Trophoblast cell (in vitro differentiated cells and primary cell): ENCODE measurements at regions not wholly inside any gene's neighbourhood (a gene's known extent, or its start where the extent isn't known, plus 50 kb on each side); places are given as distances from the start of the nearest gene placed in this dataset.

Source experiments
- DNase-seq, 2 donors: peaks; one replicate each; pipeline ENCODE4 v3.0.0-alpha.2; 2016
- H2AFZ ChIP-seq: 2 replicates; pipeline ENCODE4 v1.6.1; 2013; ENCODE audit warnings: low read length, moderate library complexity, mild to moderate bottlenecking; ENCODE audit not compliant: insufficient read depth, poor library complexity
- H2AK5ac ChIP-seq: 2 replicates; pipeline ENCODE4 v1.6.1; 2013; ENCODE audit warnings: mild to moderate bottlenecking, low read length
- H2BK120ac ChIP-seq: 2 replicates; pipeline ENCODE4 v1.6.1; 2013; ENCODE audit warnings: low read length, mild to moderate bottlenecking, moderate library complexity; ENCODE audit not compliant: insufficient read depth, poor library complexity
- H2BK12ac ChIP-seq: 2 replicates; pipeline ENCODE4 v1.6.1; 2013; ENCODE audit warnings: mild to moderate bottlenecking, low read length, moderate library complexity
- H2BK5ac ChIP-seq: 2 replicates; pipeline ENCODE4 v1.6.1; 2013; ENCODE audit warnings: low read length, low read depth, moderate library complexity, mild to moderate bottlenecking; ENCODE audit not compliant: poor library complexity
- H3K14ac ChIP-seq: 2 replicates; pipeline ENCODE4 v1.6.1; 2013; ENCODE audit warnings: mild to moderate bottlenecking, low read length
- H3K18ac ChIP-seq: 2 replicates; pipeline ENCODE4 v1.6.1; 2013; ENCODE audit warnings: mild to moderate bottlenecking, low read length
- H3K23ac ChIP-seq: 2 replicates; pipeline ENCODE4 v1.6.1; 2013; ENCODE audit warnings: low read length
- H3K27ac ChIP-seq: 2 replicates; pipeline ENCODE4 v1.5.1; 2013; ENCODE audit warnings: low read depth, mild to moderate bottlenecking, inconsistent platforms, low read length, moderate library complexity
- H3K27me3 ChIP-seq: 2 replicates; pipeline ENCODE4 v1.6.1; 2013; ENCODE audit warnings: inconsistent platforms, mild to moderate bottlenecking, low read length, moderate library complexity; ENCODE audit not compliant: insufficient read depth
- H3K36me3 ChIP-seq, 2 experiments: 1 replicate in 1 of 2; 2 replicates in 1 of 2; pipeline ENCODE4 v1.6.1; 2013; ENCODE audit warnings: low read length in 2 of 2, mild to moderate bottlenecking in 2 of 2, moderate library complexity in 1 of 2; ENCODE audit not compliant: insufficient read depth in 2 of 2, control insufficient read depth in 1 of 2
- H3K4ac ChIP-seq: 2 replicates; pipeline ENCODE4 v1.6.1; 2013; ENCODE audit warnings: low read depth, mild to moderate bottlenecking, low read length, moderate library complexity
- H3K4me1 ChIP-seq, 2 experiments: 1 replicate in 1 of 2; 2 replicates in 1 of 2; pipeline ENCODE4 v1.6.1; 2013; ENCODE audit warnings: low read length in 2 of 2, mild to moderate bottlenecking in 2 of 2, moderate library complexity in 1 of 2; ENCODE audit not compliant: insufficient read depth in 2 of 2, control insufficient read depth in 1 of 2
- H3K4me2 ChIP-seq: 2 replicates; pipeline ENCODE4 v1.6.1; 2013; ENCODE audit warnings: inconsistent platforms, mild to moderate bottlenecking, low read length, moderate library complexity
- H3K4me3 ChIP-seq: 2 replicates; pipeline ENCODE4 v1.5.1; 2013; ENCODE audit warnings: mild to moderate bottlenecking, low read depth, low read length, inconsistent platforms
- H3K79me1 ChIP-seq: one replicate; pipeline ENCODE4 v1.6.1; 2013; ENCODE audit warnings: low read length
- H3K79me2 ChIP-seq: 2 replicates; pipeline ENCODE4 v1.6.1; 2013; ENCODE audit warnings: low read length, mild to moderate bottlenecking; ENCODE audit not compliant: control insufficient read depth, insufficient read depth, poor library complexity
- H3K9ac ChIP-seq: 2 replicates; pipeline ENCODE4 v1.6.1; 2013; ENCODE audit warnings: mild to moderate bottlenecking, low read length
- H3K9me3 ChIP-seq: 2 replicates; pipeline ENCODE4 v1.6.1; 2013; ENCODE audit warnings: low read depth, mild to moderate bottlenecking, control low read depth, inconsistent platforms, low read length; ENCODE audit not compliant: insufficient read depth
- H4K12ac ChIP-seq: 2 replicates; pipeline ENCODE4 v1.6.1; 2013; ENCODE audit warnings: low read depth, mild to moderate bottlenecking, low read length, moderate library complexity
- H4K8ac ChIP-seq: 2 replicates; pipeline ENCODE4 v1.6.1; 2013; ENCODE audit warnings: low read depth, mild to moderate bottlenecking, low read length, moderate library complexity
- H4K91ac ChIP-seq: one replicate; pipeline ENCODE4 v1.6.1; 2013; ENCODE audit warnings: low read depth, mild to moderate bottlenecking, low read length, moderate library complexity
- WGBS: extraction: QIAGEN DNeasy Blood & Tissue Kit; methylation state at CpG from one replicate; pipeline ENCODE4 v1.1.7; 2013; ENCODE audit warnings: missing lambda C conversion rate; ENCODE audit not compliant: insufficient read length, insufficient coverage; ENCODE audit errors: extremely low coverage; 5-methylcytosine and 5-hydroxymethylcytosine counted together

GRCh38 chr2:121888189-121888557, 132.7 kb downstream of the TSN start:
- H3K36me3 ChIP-seq = no peaks in the 10 kb centered on the region

GRCh38 chr2:121890041-121890440, 134.6 kb downstream of the TSN start:
- Histone ChIP-seq H3K79me2 (no peaks in the 10 kb centered on the region), H2AK5ac (no peak overlapping the region), H3K4me3 (no peak overlapping the region), H4K12ac (no peak overlapping the region), H3K36me3 (no peaks in the 10 kb centered on the region), H3K4ac (no peak overlapping the region), H2BK120ac (no peak overlapping the region), H4K91ac (no peak overlapping the region), H2BK5ac (no peak overlapping the region), H3K9me3 (peaks cover 3% of the 10 kb centered on the region), H3K4me1 (no peaks in the 10 kb centered on the region), H3K14ac (no peak overlapping the region), H3K4me2 (no peak overlapping the region), H3K23ac (no peak overlapping the region), H2BK12ac (no peak overlapping the region), H3K27ac (no peak overlapping the region), H3K18ac (no peak overlapping the region), H4K8ac (no peak overlapping the region), H3K9ac (no peak overlapping the region), H2AFZ (no peak overlapping the region), H3K79me1 (no peaks in the 10 kb centered on the region), H3K27me3 (no peaks in the 10 kb centered on the region)
- WGBS = no CpG with 5 or more reads among the region's 9 CpGs
- no peak for DNase-seq

More at GRCh38 chr2:121888189-121888557, 132.7 kb downstream of the TSN start:
- WGBS = no CpG with 5 or more reads among the region's 5 CpGs
- no peaks in the 10 kb centered on the region for H3K79me1 ChIP-seq
- H3K4ac ChIP-seq = no peak overlapping the region
- peaks cover 0 to 3% of the 10 kb centered on the region in 2 experiments for H3K4me1 ChIP-seq
- H3K4me2 ChIP-seq = no peak overlapping the region
- H3K79me2 ChIP-seq = no peaks in the 10 kb centered on the region
- DNase-seq = peak; percentile 34 to 71
- H3K23ac ChIP-seq = no peak overlapping the region
- H4K8ac ChIP-seq = no peak overlapping the region
- no peak overlapping the region for H2BK120ac ChIP-seq
- H3K9ac ChIP-seq = no peak overlapping the region
- H3K18ac ChIP-seq = no peak overlapping the region
- H2AK5ac ChIP-seq = no peak overlapping the region
- no peak overlapping the region for H4K91ac ChIP-seq
- H2AFZ ChIP-seq = no peak overlapping the region
- H3K27ac ChIP-seq = no peak overlapping the region
- no peaks in the 10 kb centered on the region for H3K27me3 ChIP-seq
- H2BK5ac ChIP-seq = no peak overlapping the region
- no peak overlapping the region for H3K4me3 ChIP-seq
- no peak overlapping the region for H2BK12ac ChIP-seq
- H3K14ac ChIP-seq = no peak overlapping the region
- H4K12ac ChIP-seq = no peak overlapping the region
- peaks cover 3% of the 10 kb centered on the region for H3K9me3 ChIP-seq

GRCh38 chr2:121895723-121896571, 140.5 kb downstream of the TSN start:
- Histone ChIP-seq H3K9ac (no peak overlapping the region), H3K4ac (no peak overlapping the region), H3K14ac (no peak overlapping the region), H3K18ac (no peak overlapping the region), H3K23ac (no peak overlapping the region), H3K4me3 (peak overlapping the region; percentile 12), H3K36me3 (no peaks in the 10 kb centered on the region), H3K4me1 (no peaks in the 10 kb centered on the region), H3K4me2 (no peak overlapping the region), H3K9me3 (peaks cover 3% of the 10 kb centered on the region), H3K79me2 (no peaks in the 10 kb centered on the region), H2BK5ac (no peak overlapping the region), H2BK12ac (no peak overlapping the region), H3K27ac (no peak overlapping the region), H4K12ac (no peak overlapping the region), H2AFZ (no peak overlapping the region), H3K79me1 (no peaks in the 10 kb centered on the region), H3K27me3 (no peaks in the 10 kb centered on the region), H4K91ac (no peak overlapping the region), H2BK120ac (no peak overlapping the region), H4K8ac (no peak overlapping the region), H2AK5ac (no peak overlapping the region)
- no peak for DNase-seq
- WGBS = no CpG with 5 or more reads among the region's 14 CpGs

GRCh38 chr2:121897335-121897970, 142.0 kb downstream of the TSN start:
- Histone ChIP-seq H3K27me3 (no peaks in the 10 kb centered on the region), H3K36me3 (no peaks in the 10 kb centered on the region), H2BK120ac (no peak overlapping the region), H3K79me2 (no peaks in the 10 kb centered on the region), H4K8ac (no peak overlapping the region), H2AFZ (no peak overlapping the region), H3K4ac (no peak overlapping the region), H3K14ac (no peak overlapping the region), H2AK5ac (no peak overlapping the region), H3K27ac (no peak overlapping the region), H2BK12ac (no peak overlapping the region), H4K12ac (no peak overlapping the region), H3K18ac (no peak overlapping the region), H3K79me1 (no peaks in the 10 kb centered on the region), H4K91ac (no peak overlapping the region), H3K9me3 (peaks cover 3% of the 10 kb centered on the region), H3K4me1 (no peaks in the 10 kb centered on the region), H3K23ac (no peak overlapping the region), H2BK5ac (no peak overlapping the region), H3K4me3 (no peak overlapping the region), H3K9ac (no peak overlapping the region), H3K4me2 (no peak overlapping the region)
- DNase-seq = peak; percentile 15 to 43
- WGBS = no CpG with 5 or more reads among the region's 5 CpGs
